ENCODE measurements at regions not wholly inside any gene's neighbourhood (a gene's known extent, or its start where the extent isn't known, plus 50 kb on each side); places are given as distances from the start of the nearest gene placed in this dataset.

- no peaks in the 10 kb centered on the region for H3K9me3 ChIP-seq
- in situ Hi-C loops (cut with MboI; ENCODE audit: low sequenced_read_pairs): no loop called here
- no peak for DNase-seq (ENCODE audit: low spot score in 2 of 2)
- no peaks in the 10 kb centered on the region for H3K36me3 ChIP-seq (replicated peaks)
- H3K4me1 ChIP-seq: no peaks in the 10 kb centered on the region
- H3K27me3 ChIP-seq (ENCODE audit: low read depth): no peaks in the 10 kb centered on the region
- H3K4me3 ChIP-seq: no peak overlapping the region
These were observed 258.3 kb upstream of the POU3F3 start for GRCh38 chr2:104595576-104595975.

- Histone ChIP-seq H3K36me3 (replicated peaks) (no peaks in the 10 kb centered on the region), H3K9me3 (no peaks in the 10 kb centered on the region), H3K4me1 (no peaks in the 10 kb centered on the region), H3K27me3 (ENCODE audit: low read depth) (no peaks in the 10 kb centered on the region), H3K4me3 (no peak overlapping the region)
- in situ Hi-C loops (cut with MboI; ENCODE audit: low sequenced_read_pairs): no loop called here
- DNase-seq (ENCODE audit: low spot score in 2 of 2): no peak
These were observed 256.0 kb upstream of the POU3F3 start for GRCh38 chr2:104597942-104598341.

DNA sequence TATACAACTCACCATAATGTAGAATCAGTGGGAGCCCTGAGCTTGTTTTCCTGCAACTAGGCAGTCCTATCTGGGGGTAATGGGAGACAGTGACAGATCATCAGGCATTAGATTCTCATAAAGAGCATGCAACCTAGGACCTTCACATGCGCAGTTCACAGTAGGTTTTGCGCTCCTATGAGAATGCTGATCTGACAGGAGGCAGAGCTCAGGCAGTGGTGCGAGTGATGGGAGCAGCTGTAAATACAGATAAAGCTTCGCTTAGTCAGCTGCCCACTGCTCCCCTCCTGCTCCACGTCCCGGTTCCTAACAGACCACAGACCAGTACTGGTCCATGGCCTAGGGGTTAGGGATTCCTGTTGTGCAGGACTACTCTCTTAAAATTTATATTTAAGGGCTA lies 255.3 kb upstream of the POU3F3 start:
- H3K4me1 ChIP-seq: no peaks in the 10 kb centered on the region
- no peaks in the 10 kb centered on the region for H3K36me3 ChIP-seq (replicated peaks)
- DNase-seq (ENCODE audit: low spot score in 2 of 2): no peak
- no peaks in the 10 kb centered on the region for H3K9me3 ChIP-seq
- in situ Hi-C loops (cut with MboI; ENCODE audit: low sequenced_read_pairs): no loop called here
- no peaks in the 10 kb centered on the region for H3K27me3 ChIP-seq (ENCODE audit: low read depth)
- H3K4me3 ChIP-seq: no peak overlapping the region

DNA sequence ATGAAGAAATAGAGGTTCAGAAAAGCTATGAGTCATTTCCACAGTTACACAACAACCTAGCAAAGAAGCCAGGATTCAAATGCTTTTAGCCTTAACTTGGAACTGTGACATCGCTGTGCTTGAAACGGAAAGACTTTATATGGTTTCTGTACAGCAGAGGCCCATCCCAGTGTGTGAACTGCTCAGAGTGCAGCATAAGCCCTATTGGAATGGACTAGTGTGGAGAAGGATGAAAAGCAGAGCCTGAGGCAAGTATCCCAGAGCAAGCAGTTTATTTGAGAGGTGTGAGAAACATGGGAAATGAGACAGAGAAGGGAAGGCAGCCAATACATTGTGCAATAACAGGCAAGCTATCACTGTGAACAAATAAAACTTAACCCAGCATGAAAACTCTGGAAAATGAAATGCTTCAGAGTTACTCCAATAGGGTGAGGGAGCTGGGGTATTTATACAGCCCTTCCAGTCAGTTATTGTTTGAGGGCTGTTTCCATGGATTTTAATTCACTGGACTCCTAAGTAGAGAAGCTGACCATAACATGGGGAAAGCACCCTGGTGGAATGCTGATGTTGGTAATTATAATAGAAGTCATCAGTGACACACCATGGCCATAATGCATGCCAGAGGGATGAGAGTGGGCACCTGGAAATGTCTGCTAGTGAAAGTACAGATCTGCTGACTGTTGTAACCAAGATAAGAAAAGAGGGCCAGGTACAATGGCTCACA lies 254.0 kb upstream of the POU3F3 start:
- in situ Hi-C loops (cut with MboI; ENCODE audit: low sequenced_read_pairs): no loop called here
- no peaks in the 10 kb centered on the region for H3K27me3 ChIP-seq (ENCODE audit: low read depth)
- no peak overlapping the region for H3K4me3 ChIP-seq
- no peaks in the 10 kb centered on the region for H3K4me1 ChIP-seq
- no peaks in the 10 kb centered on the region for H3K36me3 ChIP-seq (replicated peaks)
- H3K9me3 ChIP-seq: no peaks in the 10 kb centered on the region
- DNase-seq (ENCODE audit: low spot score in 2 of 2): no peak

DNA sequence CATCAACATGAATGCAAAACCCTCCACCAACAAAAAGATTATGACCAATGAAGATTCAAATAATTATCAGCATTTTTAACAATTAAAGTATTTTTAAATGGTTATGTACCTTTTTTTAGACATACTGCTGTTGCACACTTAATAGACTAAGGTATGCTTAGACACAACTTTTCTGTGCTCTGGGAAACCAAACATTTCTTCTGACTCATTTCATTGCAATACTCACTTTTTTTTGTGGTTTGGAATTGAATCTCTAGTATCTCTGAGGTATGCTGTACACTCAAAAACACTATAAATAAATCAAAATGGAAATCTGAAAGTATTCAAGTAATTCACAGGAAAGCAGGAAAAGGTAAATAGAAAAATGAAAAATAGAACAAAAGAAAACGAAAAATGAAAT lies 247.9 kb upstream of the POU3F3 start:
- no peaks in the 10 kb centered on the region for H3K27me3 ChIP-seq (ENCODE audit: low read depth)
- H3K9me3 ChIP-seq: no peaks in the 10 kb centered on the region
- H3K4me1 ChIP-seq: no peaks in the 10 kb centered on the region
- in situ Hi-C loops (cut with MboI; ENCODE audit: low sequenced_read_pairs): no loop called here
- no peak for DNase-seq (ENCODE audit: low spot score in 2 of 2)
- H3K4me3 ChIP-seq: no peak overlapping the region
- H3K36me3 ChIP-seq (replicated peaks): no peaks in the 10 kb centered on the region

DNA sequence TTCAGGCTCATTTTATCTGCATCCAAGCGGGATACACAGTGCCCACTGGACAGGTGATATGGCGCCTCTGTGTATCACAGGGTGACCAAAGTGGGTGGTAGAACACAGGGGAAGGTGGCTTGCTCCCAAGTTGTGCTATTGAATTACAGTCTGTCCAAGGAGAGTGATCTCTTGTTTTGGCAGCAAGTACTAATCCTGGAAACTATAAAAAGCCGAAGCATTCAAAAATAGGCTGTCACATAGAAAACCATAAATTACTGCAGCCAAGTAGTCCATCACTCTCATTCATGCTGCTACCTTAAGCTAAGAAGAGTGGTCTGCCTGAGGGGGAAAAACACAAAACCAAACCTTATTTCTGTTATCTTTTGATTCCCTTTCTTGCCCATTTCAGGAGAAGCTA lies 237.1 kb upstream of the POU3F3 start:
- H3K9me3 ChIP-seq: no peaks in the 10 kb centered on the region
- no peaks in the 10 kb centered on the region for H3K27me3 ChIP-seq (ENCODE audit: low read depth)
- in situ Hi-C loops (cut with MboI; ENCODE audit: low sequenced_read_pairs): no loop called here
- no peak overlapping the region for H3K4me3 ChIP-seq
- H3K4me1 ChIP-seq: no peaks in the 10 kb centered on the region
- H3K36me3 ChIP-seq (replicated peaks): no peaks in the 10 kb centered on the region
- DNase-seq (ENCODE audit: low spot score in 2 of 2): no peak

DNA sequence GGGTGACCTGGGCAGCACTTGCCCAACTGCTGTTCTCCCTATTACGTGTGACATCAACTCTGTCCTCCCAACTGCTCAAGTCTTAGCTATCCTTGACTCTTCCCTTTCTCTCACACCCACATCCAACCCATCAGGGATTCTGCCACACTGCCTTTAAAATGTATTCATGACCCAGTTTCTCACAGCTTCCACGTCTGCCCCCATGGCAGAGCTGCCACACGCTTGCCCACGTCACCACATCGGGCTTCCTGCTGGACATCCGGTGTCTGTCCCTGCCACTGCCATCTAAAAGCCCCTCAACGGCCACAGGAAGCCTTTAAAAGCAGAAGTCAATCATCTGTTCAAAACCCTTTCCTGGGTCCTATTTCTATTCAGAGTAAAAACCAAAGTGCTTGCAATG lies 233.1 kb upstream of the POU3F3 start:
- H3K9me3 ChIP-seq: no peaks in the 10 kb centered on the region
- DNase-seq (ENCODE audit: low spot score in 2 of 2): no peak
- H3K27me3 ChIP-seq (ENCODE audit: low read depth): no peaks in the 10 kb centered on the region
- no peaks in the 10 kb centered on the region for H3K36me3 ChIP-seq (replicated peaks)
- H3K4me3 ChIP-seq: no peak overlapping the region
- in situ Hi-C loops (cut with MboI; ENCODE audit: low sequenced_read_pairs): no loop called here
- no peaks in the 10 kb centered on the region for H3K4me1 ChIP-seq

DNA sequence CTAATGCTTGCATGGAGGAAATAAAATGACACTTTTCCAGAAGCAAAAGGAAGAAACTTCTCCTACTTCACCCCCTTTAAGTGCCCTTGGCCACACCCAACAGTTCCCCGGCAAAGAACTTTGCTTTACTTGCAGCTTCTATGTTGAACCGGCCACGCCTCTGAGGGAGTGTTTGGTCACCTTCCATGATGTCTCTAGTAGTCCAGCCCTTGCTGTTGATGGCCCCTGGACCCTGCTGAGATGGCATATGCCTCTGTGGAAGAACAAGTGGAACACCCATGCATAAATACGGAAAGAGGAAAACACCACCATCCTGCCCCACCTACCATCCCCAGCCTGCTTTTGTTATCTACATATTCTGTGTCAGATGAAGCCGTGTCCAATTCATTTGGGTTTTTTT lies 218.3 kb upstream of the POU3F3 start:
- H3K27me3 ChIP-seq (ENCODE audit: low read depth): no peaks in the 10 kb centered on the region
- no peak for DNase-seq (ENCODE audit: low spot score in 2 of 2)
- no peak overlapping the region for H3K4me3 ChIP-seq
- H3K36me3 ChIP-seq (replicated peaks): no peaks in the 10 kb centered on the region
- H3K9me3 ChIP-seq: no peaks in the 10 kb centered on the region
- in situ Hi-C loops (cut with MboI; ENCODE audit: low sequenced_read_pairs): no loop called here
- H3K4me1 ChIP-seq: no peaks in the 10 kb centered on the region

DNA sequence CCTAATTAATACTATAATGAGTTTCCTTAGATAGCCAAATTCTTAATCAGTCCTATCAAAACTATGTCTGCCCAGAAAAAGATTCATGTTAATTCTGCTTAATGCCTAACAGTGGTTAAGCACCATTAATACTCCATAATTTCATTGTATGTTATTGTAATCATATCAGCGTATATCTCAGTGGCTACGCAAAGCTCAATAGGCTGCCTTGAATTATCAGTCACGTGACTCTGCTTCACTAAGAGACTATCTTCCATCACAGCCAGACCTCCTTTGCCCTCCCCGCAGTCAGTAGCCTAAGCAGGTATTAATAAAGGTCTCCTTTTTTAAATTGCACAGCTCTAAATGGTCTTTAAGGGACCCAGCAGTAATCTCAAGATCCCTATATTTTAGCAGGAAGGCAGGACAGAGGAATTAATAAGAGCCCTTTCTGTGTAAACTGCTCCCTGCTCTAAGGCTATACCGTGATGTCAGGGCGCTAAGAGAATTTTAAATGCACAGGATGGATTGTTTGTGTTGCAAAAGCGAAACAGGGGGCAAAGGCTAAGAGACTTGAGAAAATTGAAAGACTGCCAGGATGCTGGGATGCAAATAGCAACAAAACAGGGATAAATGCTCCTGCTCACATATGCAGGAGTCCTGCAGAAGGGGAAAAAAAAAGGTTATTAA lies 215.6 kb upstream of the POU3F3 start:
- Histone ChIP-seq H3K4me3 (no peak overlapping the region), H3K36me3 (replicated peaks) (no peaks in the 10 kb centered on the region), H3K9me3 (no peaks in the 10 kb centered on the region), H3K27me3 (ENCODE audit: low read depth) (no peaks in the 10 kb centered on the region), H3K4me1 (no peaks in the 10 kb centered on the region)
- no peak for DNase-seq (ENCODE audit: low spot score in 2 of 2)
- in situ Hi-C loops (cut with MboI; ENCODE audit: low sequenced_read_pairs): no loop called here

DNA sequence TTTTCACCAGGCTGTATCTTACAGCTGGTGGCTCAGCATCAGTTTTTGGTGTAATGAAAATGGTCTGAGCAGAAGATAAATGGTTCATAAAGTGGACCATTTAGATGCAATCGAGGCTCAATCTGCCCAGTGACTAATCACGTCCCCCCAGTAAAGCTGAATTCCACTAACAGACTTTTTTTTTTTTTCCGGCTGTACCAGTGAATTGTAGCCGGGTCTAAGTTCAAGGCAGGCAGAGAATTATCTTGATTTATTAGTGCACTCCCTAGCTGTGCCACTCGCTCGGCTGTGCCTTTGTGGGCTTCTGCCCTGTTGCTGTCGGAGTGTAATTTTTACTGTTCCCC lies 215.1 kb upstream of the POU3F3 start:
- Histone ChIP-seq H3K4me1 (no peaks in the 10 kb centered on the region), H3K4me3 (no peak overlapping the region), H3K36me3 (replicated peaks) (no peaks in the 10 kb centered on the region), H3K27me3 (ENCODE audit: low read depth) (no peaks in the 10 kb centered on the region), H3K9me3 (no peaks in the 10 kb centered on the region)
- no peak for DNase-seq (ENCODE audit: low spot score in 2 of 2)
- in situ Hi-C loops (cut with MboI; ENCODE audit: low sequenced_read_pairs): no loop called here

DNA sequence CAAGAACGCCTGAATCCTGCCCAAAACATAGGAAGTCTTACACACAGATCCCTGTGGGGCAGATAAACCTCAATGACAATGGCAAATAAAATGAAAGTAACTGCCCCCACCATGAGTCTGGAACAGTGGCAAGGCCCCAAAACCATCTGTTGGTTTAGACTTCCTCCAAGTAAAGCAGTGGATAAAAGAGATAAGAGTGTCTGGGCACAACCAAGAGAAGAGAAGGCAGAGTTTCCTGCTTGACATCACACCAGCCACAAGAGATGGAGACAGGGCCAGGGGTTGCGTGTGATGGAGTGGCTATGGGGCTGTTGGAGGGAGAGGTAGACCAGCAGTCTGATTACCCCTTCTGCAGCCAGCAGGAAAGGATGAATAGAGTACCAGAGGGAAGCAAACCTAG lies 212.1 kb upstream of the POU3F3 start:
- Histone ChIP-seq H3K27me3 (ENCODE audit: low read depth) (no peaks in the 10 kb centered on the region), H3K4me1 (no peaks in the 10 kb centered on the region), H3K4me3 (no peak overlapping the region), H3K36me3 (replicated peaks) (no peaks in the 10 kb centered on the region), H3K9me3 (no peaks in the 10 kb centered on the region)
- DNase-seq (ENCODE audit: low spot score in 2 of 2): no peak
- in situ Hi-C loops (cut with MboI; ENCODE audit: low sequenced_read_pairs): no loop called here

DNA sequence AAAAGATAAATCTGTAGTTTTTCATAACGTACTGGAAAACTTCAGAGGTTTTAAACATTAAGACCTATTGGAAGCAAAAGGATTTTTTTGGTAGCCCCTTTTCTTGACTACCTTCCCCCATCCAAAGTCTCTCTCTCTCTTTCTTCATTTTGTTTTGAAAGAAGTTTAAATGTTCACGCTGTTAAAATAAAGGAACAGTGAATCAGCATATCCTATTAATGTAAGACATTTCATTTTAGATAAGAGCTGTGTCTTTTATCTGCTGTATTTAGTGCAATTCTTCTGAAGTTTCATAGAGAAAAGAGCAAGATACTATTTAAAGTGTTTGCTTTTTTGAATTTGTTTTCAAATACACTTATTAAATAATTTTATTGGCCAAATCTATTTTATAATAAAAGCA lies 205.5 kb upstream of the POU3F3 start:
- in situ Hi-C loops (cut with MboI; ENCODE audit: low sequenced_read_pairs): no loop called here
- Histone ChIP-seq H3K27me3 (ENCODE audit: low read depth) (no peaks in the 10 kb centered on the region; the same call in 1 of the 2 replicates), H3K36me3 (replicated peaks) (no peaks in the 10 kb centered on the region), H3K4me3 (no peak overlapping the region), H3K9me3 (no peaks in the 10 kb centered on the region), H3K4me1 (no peaks in the 10 kb centered on the region)
- no peak for DNase-seq (ENCODE audit: low spot score in 2 of 2)

DNA sequence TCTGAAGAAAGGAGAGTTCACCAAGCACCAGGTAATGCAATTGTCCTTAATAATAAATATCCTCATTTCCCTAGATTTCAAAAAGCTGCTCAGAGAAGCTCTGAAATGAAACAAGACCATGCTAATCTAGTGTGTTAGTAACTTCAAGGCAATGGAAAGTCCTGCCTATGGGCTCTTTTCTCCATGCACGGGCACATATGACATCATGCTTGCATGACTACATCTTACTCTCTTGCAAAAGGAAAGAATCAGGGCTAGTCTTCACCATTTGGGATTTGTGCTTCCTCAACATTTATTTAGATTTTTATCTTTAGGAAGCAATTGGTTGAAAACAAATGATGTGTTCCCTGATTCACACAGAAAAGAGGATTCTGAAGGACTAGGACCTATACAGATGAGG lies 204.0 kb upstream of the POU3F3 start:
- Histone ChIP-seq H3K4me3 (no peak overlapping the region), H3K9me3 (no peaks in the 10 kb centered on the region), H3K36me3 (replicated peaks) (no peaks in the 10 kb centered on the region), H3K4me1 (no peaks in the 10 kb centered on the region), H3K27me3 (ENCODE audit: low read depth) (no peaks in the 10 kb centered on the region; the same call in 1 of the 2 replicates)
- in situ Hi-C loops (cut with MboI; ENCODE audit: low sequenced_read_pairs): no loop called here
- DNase-seq (ENCODE audit: low spot score in 2 of 2): no peak

DNA sequence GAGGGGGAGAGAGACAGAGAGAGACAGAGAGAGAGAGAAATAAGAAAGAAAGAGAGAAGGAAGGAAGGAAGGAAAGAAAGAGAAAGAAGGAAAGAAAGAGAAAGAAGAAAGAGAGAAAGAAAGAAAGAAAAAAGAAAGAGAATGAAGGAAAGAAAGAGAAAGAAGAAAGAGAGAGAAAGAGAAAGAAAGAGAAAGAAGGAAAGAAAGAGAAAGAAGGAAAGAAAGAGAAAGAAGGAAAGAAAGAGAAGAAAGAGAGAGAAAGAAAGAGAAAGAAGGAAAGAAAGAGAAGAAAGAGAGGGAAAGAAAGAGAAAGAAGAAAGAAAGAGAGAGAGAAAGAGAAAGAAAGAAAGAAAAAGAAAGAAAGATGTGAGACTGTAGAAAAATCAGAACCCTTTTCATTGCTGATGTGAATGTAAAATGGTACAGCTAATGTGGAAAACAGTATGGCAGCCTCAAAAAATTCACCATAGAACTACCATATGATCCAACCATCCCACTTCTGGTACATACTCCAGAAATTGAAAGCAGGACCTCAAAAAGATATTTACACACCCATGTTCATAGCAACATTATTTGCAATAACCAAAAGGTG lies 203.4 kb upstream of the POU3F3 start:
- Histone ChIP-seq H3K4me3 (no peak overlapping the region), H3K9me3 (no peaks in the 10 kb centered on the region), H3K27me3 (ENCODE audit: low read depth) (no peaks in the 10 kb centered on the region; the same call in 1 of the 2 replicates), H3K36me3 (replicated peaks) (no peaks in the 10 kb centered on the region), H3K4me1 (no peaks in the 10 kb centered on the region)
- DNase-seq (ENCODE audit: low spot score in 2 of 2): no peak
- in situ Hi-C loops (cut with MboI; ENCODE audit: low sequenced_read_pairs): no loop called here

Data from HAP-1 (cell line).